Mucosa of descending colon (tissue), 3 donors: ENCODE measurements at regions not wholly inside any gene's neighbourhood (a gene's known extent, or its start where the extent isn't known, plus 50 kb on each side); places are given as distances from the start of the nearest gene placed in this dataset.

Experiments
- ATAC-seq: fragments of 200-7000 bp; cut with Tn5 transposase; one replicate; pipeline ENCODE4 v1.9.1; 2020; ENCODE audit warnings: mild to moderate bottlenecking, moderate library complexity
- DNase-seq, 3 donors: peaks; one replicate each; pipeline ENCODE4 v3.0.0-alpha.2; 2020
- H3K36me3 ChIP-seq: fragments of 200-600 bp; one replicate; pipeline ENCODE4 v1.8.0; 2021; ENCODE audit warnings: low read depth, mild to moderate bottlenecking
- H3K4me1 ChIP-seq: fragments of 200-600 bp; one replicate; pipeline ENCODE4 v1.8.0; 2021; ENCODE audit warnings: low read depth, mild to moderate bottlenecking
- H3K4me3 ChIP-seq: fragments of 200-600 bp; one replicate; pipeline ENCODE4 v1.8.0; 2021; ENCODE audit warnings: mild to moderate bottlenecking
- H3K9me3 ChIP-seq: fragments of 200-600 bp; one replicate; pipeline ENCODE4 v1.8.0; 2021; ENCODE audit warnings: mild to moderate bottlenecking
- intact Hi-C, 2 donors: fragments of 100-400 bp; cut with DNase I in 1 of 2; cut with micrococcal nuclease in 1 of 2; formaldehyde crosslinking; loops; one replicate each; pipeline versions ENCODE4 v1.11.0 to v1.11.1; 2022; cut with DNase I, micrococcal nuclease
- TF ChIP-seq, protein P1 (sequence below): fragments of 200-600 bp; IDR thresholded peaks from one replicate; pipeline ENCODE4 v1.8.0; 2022; ENCODE audit warnings: antibody characterized with exemption, mild to moderate bottlenecking
- donor health status: DM: no; HTN: no; CAD: no; lungs with moderate emphysema.
- donor health status: DM: no; HTN: no; CAD: no.
- donor health status: DM: no; HTN: yes; CAD: no.

DNA sequence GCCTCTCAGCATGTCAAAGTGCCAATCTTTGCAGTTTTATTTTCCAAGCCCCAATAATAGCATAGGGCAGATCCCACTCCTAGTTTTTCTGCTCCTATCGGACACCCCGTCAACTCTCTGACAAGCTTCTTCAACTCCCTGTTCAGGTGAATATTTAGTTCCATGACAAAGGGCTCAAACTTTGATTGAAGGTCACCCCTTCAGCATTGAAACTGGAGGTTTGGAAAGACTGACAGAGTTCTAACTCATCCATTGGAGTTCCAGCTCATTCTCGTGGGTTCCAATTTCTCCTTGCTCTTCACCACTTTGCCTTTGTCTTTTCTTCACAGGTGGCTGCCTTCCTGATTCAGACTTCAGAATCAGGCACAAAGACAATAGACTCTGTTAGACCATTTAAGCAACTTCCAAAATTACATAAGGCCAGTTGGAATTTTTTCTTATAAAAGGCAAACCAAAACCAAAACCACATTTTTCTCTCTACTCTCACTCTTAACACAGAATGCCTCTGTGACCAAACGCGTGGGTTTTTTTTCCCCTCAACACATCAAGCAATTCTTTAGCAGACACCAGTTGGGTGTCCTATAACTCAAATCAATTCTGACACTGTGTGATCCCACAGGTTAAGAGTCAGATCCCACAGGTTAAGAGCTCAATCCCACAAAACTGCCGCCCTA is 169.3 kb upstream of the USP25 start:
- intact Hi-C loops: no loop called here
- ATAC-seq (no peak), DNase-seq (no peak)
- no peaks in the 10 kb centered on the region for H3K9me3 ChIP-seq
- TF ChIP-seq, protein P1, sequence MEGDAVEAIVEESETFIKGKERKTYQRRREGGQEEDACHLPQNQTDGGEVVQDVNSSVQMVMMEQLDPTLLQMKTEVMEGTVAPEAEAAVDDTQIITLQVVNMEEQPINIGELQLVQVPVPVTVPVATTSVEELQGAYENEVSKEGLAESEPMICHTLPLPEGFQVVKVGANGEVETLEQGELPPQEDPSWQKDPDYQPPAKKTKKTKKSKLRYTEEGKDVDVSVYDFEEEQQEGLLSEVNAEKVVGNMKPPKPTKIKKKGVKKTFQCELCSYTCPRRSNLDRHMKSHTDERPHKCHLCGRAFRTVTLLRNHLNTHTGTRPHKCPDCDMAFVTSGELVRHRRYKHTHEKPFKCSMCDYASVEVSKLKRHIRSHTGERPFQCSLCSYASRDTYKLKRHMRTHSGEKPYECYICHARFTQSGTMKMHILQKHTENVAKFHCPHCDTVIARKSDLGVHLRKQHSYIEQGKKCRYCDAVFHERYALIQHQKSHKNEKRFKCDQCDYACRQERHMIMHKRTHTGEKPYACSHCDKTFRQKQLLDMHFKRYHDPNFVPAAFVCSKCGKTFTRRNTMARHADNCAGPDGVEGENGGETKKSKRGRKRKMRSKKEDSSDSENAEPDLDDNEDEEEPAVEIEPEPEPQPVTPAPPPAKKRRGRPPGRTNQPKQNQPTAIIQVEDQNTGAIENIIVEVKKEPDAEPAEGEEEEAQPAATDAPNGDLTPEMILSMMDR: no peak
- H3K36me3 ChIP-seq: no peaks in the 10 kb centered on the region
- H3K4me3 ChIP-seq: no peak overlapping the region
- H3K4me1 ChIP-seq: no peaks in the 10 kb centered on the region

GRCh38 chr21:15562748-15563147 is 167.0 kb upstream of the USP25 start:
- H3K9me3 ChIP-seq: no peaks in the 10 kb centered on the region
- no peak overlapping the region for H3K4me3 ChIP-seq
- intact Hi-C loops: no loop called here
- no peak for DNase-seq
- no peaks in the 10 kb centered on the region for H3K4me1 ChIP-seq
- H3K36me3 ChIP-seq: no peaks in the 10 kb centered on the region
- TF ChIP-seq, protein P1: no peak
- ATAC-seq: no peak

GRCh38 chr21:15564907-15565306 is 164.9 kb upstream of the USP25 start:
- DNase-seq: peak in 1 of 3 donors; percentile 14
- peak; percentile 93 for ATAC-seq

GRCh38 chr21:15566703-15567102 is 163.1 kb upstream of the USP25 start:
- H3K36me3 ChIP-seq: no peaks in the 10 kb centered on the region
- no peaks in the 10 kb centered on the region for H3K9me3 ChIP-seq
- H3K4me3 ChIP-seq: no peak overlapping the region
- intact Hi-C loops: no loop called here
- no peak for DNase-seq
- TF ChIP-seq, protein P1: no peak
- no peaks in the 10 kb centered on the region for H3K4me1 ChIP-seq
- ATAC-seq: no peak

More at GRCh38 chr21:15564907-15565306, 164.9 kb upstream of the USP25 start:
- TF ChIP-seq, protein P1: no peak
- no peaks in the 10 kb centered on the region for H3K4me1 ChIP-seq
- H3K4me3 ChIP-seq: no peak overlapping the region
- H3K9me3 ChIP-seq: no peaks in the 10 kb centered on the region
- intact Hi-C loops: no loop called here
- H3K36me3 ChIP-seq: no peaks in the 10 kb centered on the region

- Histone ChIP-seq H3K9me3 (no peaks in the 10 kb centered on the region), H3K4me3 (no peak overlapping the region), H3K36me3 (no peaks in the 10 kb centered on the region), H3K4me1 (no peaks in the 10 kb centered on the region)
- DNase-seq (no peak), ATAC-seq (no peak)
- intact Hi-C loops: no loop called here
- TF ChIP-seq, protein P1: no peak
Observed at GRCh38 chr21:15567191-15567590, 162.6 kb upstream of the USP25 start.

GRCh38 chr21:15568516-15568915 is 161.3 kb upstream of the USP25 start:
- Histone ChIP-seq H3K36me3 (no peaks in the 10 kb centered on the region), H3K4me3 (no peak overlapping the region), H3K9me3 (no peaks in the 10 kb centered on the region), H3K4me1 (no peaks in the 10 kb centered on the region)
- intact Hi-C loops: no loop called here
- ATAC-seq: no peak
- DNase-seq: no peak
- TF ChIP-seq, protein P1: no peak
